Epithelial cell of esophagus (primary cell): ENCODE measurements at regions not wholly inside any gene's neighbourhood (a gene's known extent, or its start where the extent isn't known, plus 50 kb on each side); places are given as distances from the start of the nearest gene placed in this dataset.

ENCODE experiments used
- DNase-seq: peaks from one replicate; pipeline ENCODE4 v3.0.0; 2010; ENCODE audit warnings: low read depth
- H3K4me3 ChIP-seq: 2 replicates; pipeline ENCODE4 v1.5.1; 2011; ENCODE audit warnings: mild to moderate bottlenecking, low read length, control low read depth
- CTCF ChIP-seq: IDR thresholded peaks from 2 replicates; pipeline ENCODE4 v1.5.1; 2011; ENCODE audit warnings: low read depth, mild to moderate bottlenecking, low read length, control low read depth, inconsistent platforms; ENCODE audit not compliant: insufficient read depth; ENCODE audit errors: missing control alignments

GRCh38 chr17:77323413-77324171 lies 182.8 kb downstream of the SEC14L1 start:
- DNase-seq: no peak
- no peak for TF ChIP-seq CTCF
- no peak overlapping the region for H3K4me3 ChIP-seq

GRCh38 chr17:77324227-77324626 lies 183.5 kb downstream of the SEC14L1 start:
- no peak for TF ChIP-seq CTCF
- no peak overlapping the region for H3K4me3 ChIP-seq
- no peak for DNase-seq

- no peak for DNase-seq
- TF ChIP-seq CTCF: no peak
- no peak overlapping the region for H3K4me3 ChIP-seq
Measured at GRCh38 chr17:77325577-77326075, 184.9 kb downstream of the SEC14L1 start.

- no peak for DNase-seq
- no peak for TF ChIP-seq CTCF
- no peak overlapping the region for H3K4me3 ChIP-seq
Measured at GRCh38 chr17:77326076-77326591, 185.4 kb downstream of the SEC14L1 start.

GRCh38 chr17:77326636-77327035 lies 185.9 kb downstream of the SEC14L1 start:
- no peak for DNase-seq
- TF ChIP-seq CTCF: no peak
- H3K4me3 ChIP-seq: no peak overlapping the region

GRCh38 chr17:77327181-77327565 lies 186.4 kb downstream of the SEC14L1 start:
- no peak for DNase-seq
- TF ChIP-seq CTCF: no peak

More at GRCh38 chr17:77327181-77327565, 186.4 kb downstream of the SEC14L1 start:
- no peak overlapping the region for H3K4me3 ChIP-seq
